ENCODE measurements at regions not wholly inside any gene's neighbourhood (a gene's known extent, or its start where the extent isn't known, plus 50 kb on each side); places are given as distances from the start of the nearest gene placed in this dataset.

GRCh38 chr10:125449571-125449970, 233.4 kb downstream of the TEX36 start:
- no peak for DNase-seq
- peaks cover 0 to 2% (median 0%) of the 10 kb centered on the region in 5 experiments for H3K9me3 ChIP-seq (ENCODE audit: control extremely low read depth in 1 of 5, control insufficient read depth in 4 of 5, insufficient read depth in 2 of 5, low read depth in 1 of 5, low read length in 4 of 5)
- H3K4me1 ChIP-seq (ENCODE audit: control extremely low read depth in 1 of 4, control insufficient read depth in 4 of 4, insufficient read depth in 4 of 4, low read length in 3 of 4): no peaks in the 10 kb centered on the region
- CTCF ChIA-PET: no interaction called here
- no peak overlapping the region for H3K27ac ChIP-seq (ENCODE audit: insufficient read depth in 1 of 2, low read depth in 1 of 2, low read length in 2 of 2, poor library complexity in 1 of 2, severe bottlenecking in 2 of 2)
- WGBS (ENCODE audit: insufficient coverage): 91% methylated on average over 7 of the region's 9 CpGs
- H3K4me3 ChIP-seq (ENCODE audit: control insufficient read depth in 1 of 7, extremely low read depth in 1 of 7, insufficient read depth in 4 of 7, low read depth in 2 of 7, low read length in 6 of 7): no peak overlapping the region
- H3K36me3 ChIP-seq (ENCODE audit: control insufficient read depth in 4 of 4, insufficient read depth in 4 of 4, low read length in 3 of 4): no peaks in the 10 kb centered on the region
- POLR2A ChIA-PET: interaction anchor here (0.6 kb wide), 1 partner anchor 29 kb away, joined by 4 read pairs; no protein-coding TSS in a partner anchor
- peaks cover 0 to 8% (median 0%) of the 10 kb centered on the region in 5 experiments for H3K27me3 ChIP-seq (replicated peaks in 2 of 5; ENCODE audit: control insufficient read depth in 4 of 5, insufficient read depth in 5 of 5, low read length in 4 of 5)

GRCh38 chr10:125448596-125448995, 234.4 kb downstream of the TEX36 start:
- DNase-seq: peak; percentile 0 to 5 (median 2)
- Histone ChIP-seq H3K9me3 (ENCODE audit: control extremely low read depth in 1 of 5, control insufficient read depth in 4 of 5, insufficient read depth in 2 of 5, low read depth in 1 of 5, low read length in 4 of 5) (peaks cover 0 to 2% (median 0%) of the 10 kb centered on the region in 5 experiments), H3K4me1 (ENCODE audit: control extremely low read depth in 1 of 4, control insufficient read depth in 4 of 4, insufficient read depth in 4 of 4, low read length in 3 of 4) (no peaks in the 10 kb centered on the region), H3K27ac (ENCODE audit: insufficient read depth in 1 of 2, low read depth in 1 of 2, low read length in 2 of 2, poor library complexity in 1 of 2, severe bottlenecking in 2 of 2) (no peak overlapping the region), H3K4me3 (ENCODE audit: control insufficient read depth in 1 of 7, extremely low read depth in 1 of 7, insufficient read depth in 4 of 7, low read depth in 2 of 7, low read length in 6 of 7) (no peak overlapping the region), H3K27me3 (replicated peaks in 2 of 5; ENCODE audit: control insufficient read depth in 4 of 5, insufficient read depth in 5 of 5, low read length in 4 of 5) (peaks cover 0 to 8% (median 0%) of the 10 kb centered on the region in 5 experiments), H3K36me3 (ENCODE audit: control insufficient read depth in 4 of 4, insufficient read depth in 4 of 4, low read length in 3 of 4) (no peaks in the 10 kb centered on the region)
- ChIA-PET CTCF (interaction anchor here (0.8 kb wide), 1 partner anchor 620 kb away, joined by 3 read pairs; no protein-coding TSS in a partner anchor), POLR2A (no interaction called here)
- 9% methylated on average over 4 of the region's 5 CpGs for WGBS (ENCODE audit: insufficient coverage)

GRCh38 chr10:125444790-125445189, 238.2 kb downstream of the TEX36 start:
- no peaks in the 10 kb centered on the region for H3K9me3 ChIP-seq (ENCODE audit: control extremely low read depth in 1 of 5, control insufficient read depth in 4 of 5, insufficient read depth in 2 of 5, low read depth in 1 of 5, low read length in 4 of 5)
- no peak overlapping the region for H3K27ac ChIP-seq (ENCODE audit: insufficient read depth in 1 of 2, low read depth in 1 of 2, low read length in 2 of 2, poor library complexity in 1 of 2, severe bottlenecking in 2 of 2)
- 93% methylated on average over 9 of the region's 9 CpGs for WGBS (ENCODE audit: insufficient coverage)
- no peaks in the 10 kb centered on the region for H3K4me1 ChIP-seq (ENCODE audit: control extremely low read depth in 1 of 4, control insufficient read depth in 4 of 4, insufficient read depth in 4 of 4, low read length in 3 of 4)
- DNase-seq: no peak
- no peak overlapping the region for H3K4me3 ChIP-seq (ENCODE audit: control insufficient read depth in 1 of 7, extremely low read depth in 1 of 7, insufficient read depth in 4 of 7, low read depth in 2 of 7, low read length in 6 of 7)
- ChIA-PET CTCF (no interaction called here), POLR2A (no interaction called here)
- no peaks in the 10 kb centered on the region for H3K36me3 ChIP-seq (ENCODE audit: control insufficient read depth in 4 of 4, insufficient read depth in 4 of 4, low read length in 3 of 4)
- peaks cover 0 to 8% (median 0%) of the 10 kb centered on the region in 5 experiments for H3K27me3 ChIP-seq (replicated peaks in 2 of 5; ENCODE audit: control insufficient read depth in 4 of 5, insufficient read depth in 5 of 5, low read length in 4 of 5)

GRCh38 chr10:125442856-125443540, 240.0 kb downstream of the TEX36 start:
- Histone ChIP-seq H3K27ac (ENCODE audit: insufficient read depth in 1 of 2, low read depth in 1 of 2, low read length in 2 of 2, poor library complexity in 1 of 2, severe bottlenecking in 2 of 2) (no peak overlapping the region), H3K27me3 (replicated peaks in 2 of 5; ENCODE audit: control insufficient read depth in 4 of 5, insufficient read depth in 5 of 5, low read length in 4 of 5) (peaks cover 0 to 6% (median 0%) of the 10 kb centered on the region in 5 experiments), H3K36me3 (ENCODE audit: control insufficient read depth in 4 of 4, insufficient read depth in 4 of 4, low read length in 3 of 4) (no peaks in the 10 kb centered on the region), H3K9me3 (ENCODE audit: control extremely low read depth in 1 of 5, control insufficient read depth in 4 of 5, insufficient read depth in 2 of 5, low read depth in 1 of 5, low read length in 4 of 5) (no peaks in the 10 kb centered on the region), H3K4me3 (ENCODE audit: control insufficient read depth in 1 of 7, extremely low read depth in 1 of 7, insufficient read depth in 4 of 7, low read depth in 2 of 7, low read length in 6 of 7) (no peak overlapping the region), H3K4me1 (ENCODE audit: control extremely low read depth in 1 of 4, control insufficient read depth in 4 of 4, insufficient read depth in 4 of 4, low read length in 3 of 4) (no peaks in the 10 kb centered on the region)
- WGBS (ENCODE audit: insufficient coverage): 88% methylated on average over 11 of the region's 13 CpGs
- POLR2A ChIA-PET: no interaction called here
- CTCF ChIA-PET: no interaction called here
- DNase-seq: no peak

- no peak for DNase-seq
- ChIA-PET CTCF (no interaction called here), POLR2A (no interaction called here)
- Histone ChIP-seq H3K27me3 (replicated peaks in 2 of 5; ENCODE audit: control insufficient read depth in 4 of 5, insufficient read depth in 5 of 5, low read length in 4 of 5) (peaks cover 0 to 2% (median 0%) of the 10 kb centered on the region in 5 experiments), H3K4me3 (ENCODE audit: control insufficient read depth in 1 of 7, extremely low read depth in 1 of 7, insufficient read depth in 4 of 7, low read depth in 2 of 7, low read length in 6 of 7) (no peak overlapping the region), H3K27ac (ENCODE audit: insufficient read depth in 1 of 2, low read depth in 1 of 2, low read length in 2 of 2, poor library complexity in 1 of 2, severe bottlenecking in 2 of 2) (no peak overlapping the region), H3K4me1 (ENCODE audit: control extremely low read depth in 1 of 4, control insufficient read depth in 4 of 4, insufficient read depth in 4 of 4, low read length in 3 of 4) (no peaks in the 10 kb centered on the region), H3K36me3 (ENCODE audit: control insufficient read depth in 4 of 4, insufficient read depth in 4 of 4, low read length in 3 of 4) (no peaks in the 10 kb centered on the region), H3K9me3 (ENCODE audit: control extremely low read depth in 1 of 5, control insufficient read depth in 4 of 5, insufficient read depth in 2 of 5, low read depth in 1 of 5, low read length in 4 of 5) (no peaks in the 10 kb centered on the region)
- 100% methylated on average over 1 of the region's 4 CpGs for WGBS (ENCODE audit: insufficient coverage)
These were observed 241.8 kb downstream of the TEX36 start for GRCh38 chr10:125441151-125441550.

GRCh38 chr10:125431149-125431548, 251.8 kb downstream of the TEX36 start:
- no peak overlapping the region for H3K27ac ChIP-seq (ENCODE audit: insufficient read depth in 1 of 2, low read depth in 1 of 2, low read length in 2 of 2, poor library complexity in 1 of 2, severe bottlenecking in 2 of 2)
- H3K36me3 ChIP-seq (ENCODE audit: control insufficient read depth in 4 of 4, insufficient read depth in 4 of 4, low read length in 3 of 4): no peaks in the 10 kb centered on the region
- 94% methylated on average over 4 of the region's 4 CpGs for WGBS (ENCODE audit: insufficient coverage)
- H3K4me1 ChIP-seq (ENCODE audit: control extremely low read depth in 1 of 4, control insufficient read depth in 4 of 4, insufficient read depth in 4 of 4, low read length in 3 of 4): no peaks in the 10 kb centered on the region
- H3K4me3 ChIP-seq (ENCODE audit: control insufficient read depth in 1 of 7, extremely low read depth in 1 of 7, insufficient read depth in 4 of 7, low read depth in 2 of 7, low read length in 6 of 7): no peak overlapping the region
- ChIA-PET CTCF (no interaction called here), POLR2A (interaction anchor here (0.6 kb wide), 1 partner anchor 163 kb away, joined by 3 read pairs; no protein-coding TSS in a partner anchor)
- no peaks in the 10 kb centered on the region for H3K27me3 ChIP-seq (replicated peaks in 2 of 5; ENCODE audit: control insufficient read depth in 4 of 5, insufficient read depth in 5 of 5, low read length in 4 of 5)
- H3K9me3 ChIP-seq (ENCODE audit: control extremely low read depth in 1 of 5, control insufficient read depth in 4 of 5, insufficient read depth in 2 of 5, low read depth in 1 of 5, low read length in 4 of 5): peaks cover 0 to 3% (median 0%) of the 10 kb centered on the region in 5 experiments
- no peak for DNase-seq

- no peak overlapping the region for H3K27ac ChIP-seq (ENCODE audit: insufficient read depth in 1 of 2, low read depth in 1 of 2, low read length in 2 of 2, poor library complexity in 1 of 2, severe bottlenecking in 2 of 2)
- ChIA-PET POLR2A (no interaction called here), CTCF (no interaction called here)
- H3K4me3 ChIP-seq (ENCODE audit: control insufficient read depth in 1 of 7, extremely low read depth in 1 of 7, insufficient read depth in 4 of 7, low read depth in 2 of 7, low read length in 6 of 7): no peak overlapping the region
- no peaks in the 10 kb centered on the region for H3K36me3 ChIP-seq (ENCODE audit: control insufficient read depth in 4 of 4, insufficient read depth in 4 of 4, low read length in 3 of 4)
- WGBS (ENCODE audit: insufficient coverage): 99% methylated on average over 9 of the region's 10 CpGs
- H3K9me3 ChIP-seq (ENCODE audit: control extremely low read depth in 1 of 5, control insufficient read depth in 4 of 5, insufficient read depth in 2 of 5, low read depth in 1 of 5, low read length in 4 of 5): peaks cover 0 to 3% (median 0%) of the 10 kb centered on the region in 5 experiments
- no peaks in the 10 kb centered on the region for H3K27me3 ChIP-seq (replicated peaks in 2 of 5; ENCODE audit: control insufficient read depth in 4 of 5, insufficient read depth in 5 of 5, low read length in 4 of 5)
- no peaks in the 10 kb centered on the region for H3K4me1 ChIP-seq (ENCODE audit: control extremely low read depth in 1 of 4, control insufficient read depth in 4 of 4, insufficient read depth in 4 of 4, low read length in 3 of 4)
- DNase-seq: no peak
These were observed 254.9 kb downstream of the TEX36 start for GRCh38 chr10:125428054-125428453.

Data from common myeloid progenitor, CD34-positive (primary cell).